ENCODE measurements at regions not wholly inside any gene's neighbourhood (a gene's known extent, or its start where the extent isn't known, plus 50 kb on each side); places are given as distances from the start of the nearest gene placed in this dataset.

DNA sequence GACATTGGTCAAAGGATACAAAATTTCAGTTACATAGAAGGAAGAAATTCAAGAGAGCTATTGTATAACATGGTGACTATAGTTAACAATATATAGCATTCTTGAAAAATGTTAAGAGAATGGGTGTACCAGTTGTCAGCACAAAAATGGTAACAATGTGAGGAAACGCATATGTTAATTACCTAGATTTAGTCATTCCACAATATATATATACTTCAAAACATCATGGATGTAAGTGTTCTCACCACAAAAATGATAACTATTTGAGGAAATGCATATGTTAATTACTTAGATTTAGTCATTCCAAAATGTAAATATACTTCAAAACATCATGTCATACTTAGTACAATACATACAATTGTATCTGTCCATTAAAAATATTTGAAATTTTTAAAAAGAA lies 540.4 kb upstream of the MGAT4C start:
- Mint-ChIP-seq H3K4me1 (ENCODE audit: low read depth, unreplicated experiment) (peaks cover 13% of the 10 kb centered on the region), H3K27ac (ENCODE audit: unreplicated experiment) (no peak overlapping the region), H3K4me3 (ENCODE audit: unreplicated experiment) (no peak overlapping the region), H3K27me3 (ENCODE audit: unreplicated experiment) (peaks cover 1% of the 10 kb centered on the region), H3K9me3 (ENCODE audit: unreplicated experiment) (peaks cover 3% of the 10 kb centered on the region), H3K36me3 (ENCODE audit: unreplicated experiment) (no peaks in the 10 kb centered on the region)
- TF ChIP-seq, protein P1, sequence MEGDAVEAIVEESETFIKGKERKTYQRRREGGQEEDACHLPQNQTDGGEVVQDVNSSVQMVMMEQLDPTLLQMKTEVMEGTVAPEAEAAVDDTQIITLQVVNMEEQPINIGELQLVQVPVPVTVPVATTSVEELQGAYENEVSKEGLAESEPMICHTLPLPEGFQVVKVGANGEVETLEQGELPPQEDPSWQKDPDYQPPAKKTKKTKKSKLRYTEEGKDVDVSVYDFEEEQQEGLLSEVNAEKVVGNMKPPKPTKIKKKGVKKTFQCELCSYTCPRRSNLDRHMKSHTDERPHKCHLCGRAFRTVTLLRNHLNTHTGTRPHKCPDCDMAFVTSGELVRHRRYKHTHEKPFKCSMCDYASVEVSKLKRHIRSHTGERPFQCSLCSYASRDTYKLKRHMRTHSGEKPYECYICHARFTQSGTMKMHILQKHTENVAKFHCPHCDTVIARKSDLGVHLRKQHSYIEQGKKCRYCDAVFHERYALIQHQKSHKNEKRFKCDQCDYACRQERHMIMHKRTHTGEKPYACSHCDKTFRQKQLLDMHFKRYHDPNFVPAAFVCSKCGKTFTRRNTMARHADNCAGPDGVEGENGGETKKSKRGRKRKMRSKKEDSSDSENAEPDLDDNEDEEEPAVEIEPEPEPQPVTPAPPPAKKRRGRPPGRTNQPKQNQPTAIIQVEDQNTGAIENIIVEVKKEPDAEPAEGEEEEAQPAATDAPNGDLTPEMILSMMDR (IDR thresholded peaks at IDR 0.05; ENCODE audit: partially characterized antibody, unreplicated experiment), result no peak
- DNase-seq, result no peak

DNA sequence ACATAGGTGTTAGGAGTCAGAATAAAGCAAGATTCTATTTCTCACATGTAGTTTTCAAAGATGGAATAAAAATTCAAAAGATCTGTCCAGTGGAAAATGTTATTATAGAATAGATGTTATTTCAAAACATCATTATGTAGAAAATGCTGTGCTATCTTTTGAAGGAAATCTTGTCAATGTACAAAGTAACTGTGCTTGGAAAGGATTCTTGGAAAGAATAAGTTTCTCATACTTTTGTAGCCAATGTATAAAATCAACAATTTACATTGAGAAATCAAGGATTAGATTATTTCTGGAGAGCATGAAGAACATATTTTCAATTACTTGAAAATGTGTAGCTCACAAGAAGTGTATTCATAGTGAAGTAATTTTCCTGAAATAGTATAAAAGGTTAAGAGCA lies 532.5 kb upstream of the MGAT4C start:
- H3K27ac Mint-ChIP-seq (ENCODE audit: unreplicated experiment), result no peak overlapping the region
- H3K4me1 Mint-ChIP-seq (ENCODE audit: low read depth, unreplicated experiment), result no peaks in the 10 kb centered on the region

DNA sequence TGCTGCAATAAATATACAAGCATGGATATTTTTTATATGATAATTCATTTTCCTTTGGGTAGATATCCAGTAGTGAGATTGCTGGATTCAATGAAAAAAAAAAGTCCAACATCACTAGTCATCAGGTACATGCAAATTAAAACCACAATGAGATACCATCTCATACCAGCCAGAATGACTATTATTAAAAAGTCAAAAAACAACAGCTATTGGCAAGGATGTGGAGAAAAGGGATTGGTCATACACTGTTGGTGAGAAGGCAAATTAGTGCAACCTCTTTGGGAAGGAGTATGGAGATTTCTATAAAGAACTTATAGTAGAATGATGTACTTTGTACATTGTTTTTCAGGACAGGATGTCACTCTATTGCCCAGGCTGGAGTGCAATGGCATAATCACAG lies 531.2 kb upstream of the MGAT4C start:
- no peak for DNase-seq
- TF ChIP-seq, protein P1 (IDR thresholded peaks at IDR 0.05; ENCODE audit: partially characterized antibody, unreplicated experiment), result no peak
- no peaks in the 10 kb centered on the region for H3K4me1 Mint-ChIP-seq (ENCODE audit: low read depth, unreplicated experiment)
- no peak overlapping the region for H3K27ac Mint-ChIP-seq (ENCODE audit: unreplicated experiment)
- no peaks in the 10 kb centered on the region for H3K9me3 Mint-ChIP-seq (ENCODE audit: unreplicated experiment)
- H3K27me3 Mint-ChIP-seq (ENCODE audit: unreplicated experiment), result no peaks in the 10 kb centered on the region
- H3K4me3 Mint-ChIP-seq (ENCODE audit: unreplicated experiment), result no peak overlapping the region
- H3K36me3 Mint-ChIP-seq (ENCODE audit: unreplicated experiment), result no peaks in the 10 kb centered on the region

More for the DNA sequence above, 532.5 kb upstream of the MGAT4C start:
- Mint-ChIP-seq H3K4me3 (ENCODE audit: unreplicated experiment) (no peak overlapping the region), H3K36me3 (ENCODE audit: unreplicated experiment) (no peaks in the 10 kb centered on the region), H3K27me3 (ENCODE audit: unreplicated experiment) (peaks cover under 1% of the 10 kb centered on the region), H3K9me3 (ENCODE audit: unreplicated experiment) (no peaks in the 10 kb centered on the region)
- no peak for DNase-seq
- TF ChIP-seq, protein P1 (IDR thresholded peaks at IDR 0.05; ENCODE audit: partially characterized antibody, unreplicated experiment), result no peak

DNA sequence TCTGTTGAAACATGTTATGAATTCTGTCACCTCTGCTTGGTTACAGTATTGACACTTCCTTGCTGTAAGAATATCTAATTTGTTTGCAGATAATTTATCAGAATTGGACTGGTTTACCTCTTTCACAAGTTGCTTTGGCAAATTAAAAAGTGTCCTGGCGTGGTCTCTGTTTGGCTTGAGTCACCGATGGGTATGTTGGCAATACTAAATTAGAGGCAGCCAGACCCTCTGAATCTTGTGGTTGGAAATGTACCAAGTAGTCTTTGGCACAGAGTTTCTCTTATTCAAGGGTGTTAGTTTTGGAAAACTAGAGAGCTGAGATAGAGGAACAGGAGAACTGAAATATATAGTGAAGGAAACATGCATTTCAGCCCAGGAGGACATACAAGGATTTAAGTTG lies 521.1 kb upstream of the MGAT4C start:
- DNase-seq, result no peak
- H3K4me3 Mint-ChIP-seq (ENCODE audit: unreplicated experiment), result no peak overlapping the region

DNA sequence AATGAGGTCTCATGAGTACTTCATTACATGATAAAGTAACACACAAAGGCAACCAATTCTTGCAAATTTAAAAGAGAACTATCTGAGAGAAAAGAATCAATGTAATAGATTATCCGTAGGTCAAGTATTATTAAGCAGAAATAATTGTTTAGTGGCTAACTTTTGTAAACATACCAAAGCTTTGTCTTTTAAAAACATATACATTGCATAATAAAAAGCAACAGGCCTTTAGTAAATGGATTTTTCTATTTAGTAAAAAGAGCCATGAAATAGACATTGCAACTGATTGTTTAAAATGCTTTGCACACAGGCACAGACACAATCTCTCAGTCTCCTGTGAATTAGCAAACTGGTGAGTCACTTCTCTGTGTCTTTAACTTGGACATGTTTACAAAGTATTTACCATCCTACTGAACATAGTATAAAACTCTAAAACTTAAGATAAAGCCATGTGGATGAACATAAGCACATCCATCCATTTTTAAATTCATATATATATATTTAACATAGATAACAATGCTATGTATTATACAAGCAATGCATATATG lies 518.7 kb upstream of the MGAT4C start:
- H3K9me3 Mint-ChIP-seq (ENCODE audit: unreplicated experiment), result no peaks in the 10 kb centered on the region
- no peak overlapping the region for H3K27ac Mint-ChIP-seq (ENCODE audit: unreplicated experiment)
- TF ChIP-seq, protein P1 (IDR thresholded peaks at IDR 0.05; ENCODE audit: partially characterized antibody, unreplicated experiment), result no peak
- H3K4me1 Mint-ChIP-seq (ENCODE audit: low read depth, unreplicated experiment), result no peaks in the 10 kb centered on the region
- DNase-seq, result no peak
- H3K27me3 Mint-ChIP-seq (ENCODE audit: unreplicated experiment), result no peaks in the 10 kb centered on the region
- no peak overlapping the region for H3K4me3 Mint-ChIP-seq (ENCODE audit: unreplicated experiment)
- no peaks in the 10 kb centered on the region for H3K36me3 Mint-ChIP-seq (ENCODE audit: unreplicated experiment)

More for the DNA sequence above, 521.1 kb upstream of the MGAT4C start:
- TF ChIP-seq, protein P1 (IDR thresholded peaks at IDR 0.05; ENCODE audit: partially characterized antibody, unreplicated experiment), result no peak
- no peaks in the 10 kb centered on the region for H3K27me3 Mint-ChIP-seq (ENCODE audit: unreplicated experiment)
- H3K9me3 Mint-ChIP-seq (ENCODE audit: unreplicated experiment), result peaks cover 2% of the 10 kb centered on the region
- no peak overlapping the region for H3K27ac Mint-ChIP-seq (ENCODE audit: unreplicated experiment)
- H3K36me3 Mint-ChIP-seq (ENCODE audit: unreplicated experiment), result no peaks in the 10 kb centered on the region
- H3K4me1 Mint-ChIP-seq (ENCODE audit: low read depth, unreplicated experiment), result no peaks in the 10 kb centered on the region

Measured in glutamatergic neuron (in vitro differentiated cells).